Prostate gland (tissue), 2 donors: ENCODE measurements at regions not wholly inside any gene's neighbourhood (a gene's known extent, or its start where the extent isn't known, plus 50 kb on each side); places are given as distances from the start of the nearest gene placed in this dataset.

Experiments used
- CTCF ChIP-seq, 4 experiments: fragments of 200-600 bp in 2 of 4; fragments of 450-650 bp in 2 of 4; sonication (generic) in 2 of 4; IDR thresholded peaks; 1 replicate in 3 of 4; 2 replicates in 1 of 4; pipeline ENCODE4 v1.5.1; 2016 to 2019; ENCODE audit warnings: antibody characterized with exemption in 4 of 4, mild to moderate bottlenecking in 2 of 4, moderate library complexity in 2 of 4
- POLR2A ChIP-seq: fragments of 450-650 bp; IDR thresholded peaks from one replicate; pipeline ENCODE4 v1.6.1; 2016; ENCODE audit warnings: antibody characterized with exemption, mild to moderate bottlenecking
- POLR2AphosphoS5 ChIP-seq: sonication (generic); formaldehyde crosslinking; IDR thresholded peaks from one replicate; pipeline ENCODE4 v1.6.1; 2017; ENCODE audit warnings: antibody characterized with exemption

DNA sequence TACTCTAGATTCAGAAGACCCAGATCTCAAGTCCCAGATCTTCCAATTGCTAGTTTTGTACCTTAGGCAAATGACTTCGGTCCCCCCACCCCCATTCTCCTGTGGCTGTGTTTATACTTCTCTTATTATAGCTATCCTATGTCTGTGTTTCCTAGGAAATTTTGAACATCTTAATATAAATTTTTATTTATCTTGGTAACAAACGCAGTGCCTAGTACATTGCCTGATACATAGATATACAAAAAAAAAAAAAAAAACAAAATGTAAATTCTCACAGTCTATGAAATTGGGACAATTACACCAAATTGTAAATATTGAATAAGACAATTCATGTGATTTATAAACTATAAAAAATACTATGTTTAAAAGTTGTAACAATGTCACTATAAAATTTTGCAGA is 84.1 kb upstream of the SLC44A3 start:
- TF ChIP-seq POLR2A (no peak), CTCF (IDR thresholded peaks at IDR 0.05) (no peak), POLR2AphosphoS5 (no peak)
